ENCODE measurements at regions not wholly inside any gene's neighbourhood (a gene's known extent, or its start where the extent isn't known, plus 50 kb on each side); places are given as distances from the start of the nearest gene placed in this dataset.
"Not testable (repeated sequence)": the region's sequence is repeated elsewhere in the genome, so short reads cannot be mapped to it uniquely, and the experiment has no call there.

DNA sequence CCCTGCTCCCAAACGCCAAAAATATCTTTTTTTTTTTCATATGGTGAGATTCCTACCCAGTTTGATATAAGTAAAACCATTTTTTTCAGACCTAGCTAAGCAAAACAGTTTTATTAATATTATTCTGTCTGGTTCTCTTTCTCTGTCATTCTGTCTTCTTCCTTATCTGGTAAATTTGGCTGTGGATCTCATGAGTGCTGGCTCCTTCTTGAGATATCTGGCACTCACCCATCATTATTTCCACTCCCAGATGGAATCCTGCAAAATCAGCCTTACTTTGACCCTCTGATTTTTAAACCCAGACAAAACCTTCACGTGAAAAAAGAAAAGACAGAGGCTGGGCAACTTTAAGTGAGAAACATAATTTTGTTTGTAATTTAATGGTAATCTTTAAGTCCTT, 373.6 kb downstream of the NYAP2 start:
- DNase-seq, result no peak

DNA sequence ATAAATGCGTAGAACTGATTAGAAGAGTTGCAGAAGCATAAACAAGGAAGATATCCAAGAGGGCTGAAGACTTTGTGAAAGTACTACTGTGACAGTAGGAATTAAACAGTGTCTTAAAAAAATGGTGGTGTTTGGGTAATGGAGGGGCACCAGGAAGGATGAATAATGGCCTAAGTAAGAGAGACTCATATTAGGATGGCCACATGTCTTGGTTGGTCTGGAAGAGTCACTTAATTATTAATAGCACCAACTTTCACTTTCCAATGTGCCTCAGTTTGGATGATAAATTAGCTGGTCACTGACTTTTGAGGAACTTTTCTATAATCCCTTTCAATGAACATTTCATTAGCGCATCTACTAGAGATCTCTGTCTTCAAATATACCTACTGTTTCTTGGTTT, 372.2 kb downstream of the NYAP2 start:
- no peak for DNase-seq

DNA sequence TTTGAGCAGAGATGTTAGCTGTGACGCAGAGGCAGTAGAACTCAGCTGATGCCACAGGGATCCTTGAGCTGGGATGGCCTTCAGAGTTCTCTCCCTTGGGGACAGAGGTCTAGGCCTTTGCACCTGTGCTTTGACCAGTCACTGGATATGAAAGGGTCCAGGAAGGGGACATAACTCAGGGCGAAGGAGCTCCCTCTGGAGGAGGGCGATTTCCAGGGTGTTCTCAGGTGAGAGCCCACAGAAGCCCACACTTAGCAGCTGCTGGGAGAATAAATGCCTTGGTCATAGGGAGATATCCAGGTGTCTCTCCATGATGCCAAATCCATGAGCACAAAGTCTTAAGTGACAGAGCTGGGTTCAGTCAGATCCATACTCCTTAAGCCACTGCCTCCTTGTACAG, 369.2 kb downstream of the NYAP2 start:
- DNase-seq, result no peak

DNA sequence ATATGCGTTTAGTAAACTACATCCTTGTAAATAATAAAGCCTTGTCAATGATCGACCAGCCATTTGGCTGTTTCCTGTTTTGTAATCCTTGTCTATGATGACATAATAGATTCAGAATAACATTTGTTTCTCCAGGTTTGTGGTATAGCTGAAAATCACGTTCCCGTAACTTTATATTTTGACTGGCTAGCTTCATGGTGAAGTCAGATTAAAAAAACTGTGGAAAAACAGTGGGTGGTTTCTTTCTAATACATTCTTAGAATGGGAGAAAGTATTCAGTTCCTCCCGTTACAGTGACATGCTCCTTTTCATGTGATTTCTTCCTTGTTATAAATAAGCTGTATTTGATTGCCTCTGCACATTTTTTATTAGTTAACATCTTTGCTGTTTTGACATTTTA, 366.9 kb downstream of the NYAP2 start:
- DNase-seq, result no peak

DNA sequence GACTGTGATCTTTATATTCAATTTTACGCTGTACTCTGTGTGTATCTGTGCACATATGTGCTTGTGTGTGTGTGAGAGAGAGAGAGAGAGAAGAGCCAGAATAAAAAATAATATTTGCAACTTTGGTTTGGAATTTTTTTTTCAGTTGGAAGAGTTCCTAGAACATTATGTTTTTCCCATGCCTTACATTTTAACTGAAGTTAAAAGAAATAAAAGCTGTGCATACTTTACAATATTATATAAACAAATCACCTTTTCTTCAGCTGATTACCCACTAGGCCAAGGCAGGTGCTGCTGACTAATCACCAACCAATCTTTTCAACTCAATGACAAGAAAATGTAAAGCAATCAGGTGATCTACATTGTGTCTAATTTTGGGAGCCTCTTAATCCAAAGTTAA, 366.3 kb downstream of the NYAP2 start:
- DNase-seq, result no peak

DNA sequence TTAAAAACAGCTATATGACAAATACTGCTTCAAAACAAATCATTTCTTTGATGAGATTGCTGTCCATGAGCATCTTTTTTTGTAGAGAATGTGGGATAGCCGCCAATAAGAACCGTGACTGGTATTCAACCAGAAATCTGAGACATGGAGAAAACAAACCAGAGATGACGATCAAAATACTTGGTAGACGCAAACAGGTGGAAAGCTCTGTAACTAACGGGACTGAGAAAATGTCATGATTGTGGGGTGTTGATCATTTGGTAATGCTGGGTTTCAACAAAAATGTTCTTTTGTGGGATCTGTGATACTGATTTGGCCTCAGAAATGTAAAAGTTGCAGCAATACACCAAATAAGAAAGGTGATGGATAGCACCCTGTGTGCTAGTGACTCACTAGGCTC, 364.8 kb downstream of the NYAP2 start:
- DNase-seq, result no peak

DNA sequence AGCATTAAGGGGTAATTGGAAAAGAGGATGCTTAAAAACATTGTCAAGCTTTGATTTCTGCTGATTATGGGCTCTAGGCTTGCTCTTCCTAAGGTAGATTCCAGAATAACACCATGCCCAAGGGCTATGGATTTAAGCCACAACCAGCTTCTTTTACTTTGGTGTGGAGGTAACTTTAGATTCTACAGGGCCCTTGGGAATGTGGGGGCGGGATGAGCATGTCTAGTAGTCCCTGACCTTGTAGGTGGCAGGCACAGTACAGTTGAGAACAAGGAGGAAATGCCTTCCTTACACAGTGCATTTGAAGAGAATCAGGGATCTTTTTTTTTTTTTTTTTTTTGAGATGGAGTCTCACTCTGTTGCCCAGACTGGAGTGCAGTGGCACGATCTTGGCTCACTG, 364.2 kb downstream of the NYAP2 start:
- no peak for DNase-seq

DNA sequence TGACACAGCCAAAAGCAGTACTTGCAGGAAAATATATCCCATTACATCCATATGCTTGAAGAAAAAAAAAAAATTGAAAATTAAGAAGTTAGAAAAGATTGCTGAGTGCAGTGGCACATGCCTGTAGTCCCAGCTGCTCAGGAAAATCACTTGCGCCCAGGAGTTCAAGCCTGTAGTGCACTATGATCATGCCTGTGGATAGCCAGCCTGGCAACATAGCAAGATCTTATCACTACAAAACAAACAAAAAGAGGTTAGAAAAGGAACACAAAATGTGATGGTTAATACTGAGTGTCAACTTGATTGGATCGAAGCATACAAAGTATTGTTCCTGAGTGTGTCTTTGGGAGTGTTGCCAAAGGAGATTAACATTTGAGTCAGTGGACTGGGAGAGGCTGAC, 361.9 kb downstream of the NYAP2 start:
- DNase-seq, result no peak

DNA sequence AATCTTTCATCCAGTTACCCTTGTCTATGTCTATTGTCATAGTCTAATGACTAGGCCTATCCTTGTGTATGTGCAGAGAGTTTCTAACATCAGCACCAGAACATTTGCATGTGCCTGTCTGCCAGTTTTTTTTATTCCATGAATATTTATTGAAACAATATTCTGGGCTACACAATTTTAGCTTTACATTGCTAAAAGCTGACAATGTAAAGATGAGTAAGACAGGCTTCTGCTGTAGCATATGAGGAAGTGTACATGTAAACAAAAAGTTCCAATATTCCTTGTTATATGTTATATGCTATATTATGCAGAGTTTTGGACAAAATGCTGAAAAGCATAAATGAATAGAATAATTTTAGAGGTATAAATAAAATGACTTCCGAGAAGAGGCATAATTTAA, 357.7 kb downstream of the NYAP2 start:
- no peak for DNase-seq

DNA sequence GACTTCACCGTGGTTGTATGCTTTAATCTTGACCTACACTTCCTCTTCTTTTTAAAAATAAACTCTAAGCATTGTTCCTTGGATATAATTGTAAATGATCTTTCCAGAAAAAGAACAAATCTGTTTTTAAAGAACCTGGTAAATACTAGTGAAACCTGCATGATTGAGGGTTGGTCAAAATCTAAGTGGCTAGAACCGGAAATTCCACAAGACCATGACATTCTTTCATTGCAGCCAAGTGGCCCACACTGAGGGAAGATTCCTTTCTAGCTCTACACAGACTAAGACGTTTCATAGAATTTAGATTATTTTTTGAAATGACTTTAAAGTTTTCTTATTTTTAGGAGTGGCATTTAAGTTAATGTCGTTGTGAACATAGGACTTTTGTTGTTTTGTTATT, 356.7 kb downstream of the NYAP2 start:
- DNase-seq, result no peak

DNA sequence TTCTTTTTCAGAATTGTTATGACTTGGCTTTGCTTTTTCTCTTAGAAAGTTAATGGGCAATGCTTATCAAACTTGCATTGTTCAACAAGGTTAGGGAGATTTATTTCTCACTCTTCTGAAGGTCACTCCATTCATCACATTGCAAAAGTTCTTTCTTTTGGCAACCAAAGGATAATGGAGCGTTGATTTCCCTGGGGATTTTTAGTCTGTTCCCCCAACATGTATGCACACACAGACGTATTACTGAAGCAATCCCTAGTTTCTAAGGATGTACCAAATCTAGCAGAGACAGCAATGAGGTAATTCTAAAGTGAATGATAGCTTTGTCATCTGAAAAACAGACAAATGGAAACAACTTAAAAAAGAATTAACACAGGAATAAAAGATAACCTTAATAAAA, 349.1 kb downstream of the NYAP2 start:
- no peak for DNase-seq

DNA sequence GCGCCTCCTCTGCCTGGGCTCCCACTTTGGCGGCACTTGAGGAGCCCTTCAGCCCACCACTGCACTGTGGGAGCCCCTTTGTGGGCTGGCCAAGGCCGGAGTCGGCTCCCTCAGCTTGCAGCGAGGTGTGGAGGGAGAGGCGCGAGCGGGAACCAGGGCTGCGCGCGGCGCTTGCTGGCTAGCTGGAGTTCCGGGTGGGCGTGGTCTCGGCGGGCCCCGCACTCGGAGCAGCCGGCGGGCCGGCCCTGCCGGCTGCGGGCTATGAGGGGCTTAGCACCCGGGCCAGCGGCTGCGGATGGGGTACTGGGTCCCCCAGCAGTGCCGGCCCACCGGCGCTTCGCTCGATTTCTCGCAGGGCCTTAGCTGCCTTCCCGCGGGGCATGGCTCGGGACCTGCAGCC, 344.5 kb downstream of the NYAP2 start:
- not testable (repeated sequence) for DNase-seq

DNA sequence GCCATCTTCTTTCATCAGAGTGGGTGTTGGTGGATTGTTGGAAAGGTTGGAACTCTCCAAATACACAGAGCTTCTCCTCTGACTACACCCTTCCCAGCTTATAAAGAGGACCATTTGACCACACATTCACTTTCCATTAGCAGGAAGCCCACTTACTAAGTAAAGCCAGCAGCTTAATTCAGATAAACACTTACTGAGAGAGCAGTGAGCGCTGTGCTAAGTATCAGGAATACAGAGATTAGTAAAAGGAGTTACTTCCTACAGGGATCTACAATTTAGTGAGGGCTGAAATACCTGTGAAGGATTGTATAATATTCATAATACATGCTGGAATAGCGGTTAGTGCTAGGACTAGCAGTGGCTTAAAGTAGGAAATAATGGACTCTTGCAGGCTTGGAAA, 343.0 kb downstream of the NYAP2 start:
- DNase-seq, result no peak

DNA sequence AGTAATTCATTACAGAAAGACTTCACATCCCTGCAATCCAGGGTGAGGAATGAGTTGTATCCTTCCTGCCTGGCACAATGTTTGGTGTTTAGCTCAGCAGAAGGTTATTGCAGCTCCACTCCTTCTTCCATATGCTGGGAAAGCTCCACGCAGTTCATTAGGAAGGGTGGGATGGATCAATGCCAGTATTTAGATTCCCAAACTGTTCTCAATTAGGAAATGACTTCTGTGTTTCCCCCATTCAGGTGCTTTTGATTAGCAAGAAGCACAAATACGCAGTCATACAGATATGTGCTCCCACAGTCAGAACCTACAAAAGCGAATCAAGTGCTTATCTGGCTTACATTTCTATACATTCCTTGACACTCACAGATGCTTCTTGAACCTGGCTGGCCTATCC, 340.6 kb downstream of the NYAP2 start:
- no peak for DNase-seq

DNA sequence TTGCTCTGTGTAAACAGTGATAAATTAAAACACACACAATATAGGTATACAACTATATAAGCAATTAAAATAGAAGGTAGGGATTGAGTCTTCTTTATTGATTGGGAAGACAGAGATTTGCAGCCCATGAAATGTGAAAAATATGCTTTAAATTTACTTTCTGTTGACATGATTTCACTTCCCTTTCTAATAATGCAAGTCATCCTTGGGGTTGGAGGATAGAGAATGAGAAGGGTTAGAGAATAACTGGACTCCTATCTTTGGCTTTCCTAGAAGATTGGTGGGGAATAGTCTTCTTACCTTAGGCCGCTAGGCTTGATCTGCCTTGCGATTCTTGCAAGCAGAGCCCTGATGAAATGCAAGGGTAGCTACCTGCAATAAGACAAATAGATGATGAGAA, 339.8 kb downstream of the NYAP2 start:
- DNase-seq, result no peak

DNA sequence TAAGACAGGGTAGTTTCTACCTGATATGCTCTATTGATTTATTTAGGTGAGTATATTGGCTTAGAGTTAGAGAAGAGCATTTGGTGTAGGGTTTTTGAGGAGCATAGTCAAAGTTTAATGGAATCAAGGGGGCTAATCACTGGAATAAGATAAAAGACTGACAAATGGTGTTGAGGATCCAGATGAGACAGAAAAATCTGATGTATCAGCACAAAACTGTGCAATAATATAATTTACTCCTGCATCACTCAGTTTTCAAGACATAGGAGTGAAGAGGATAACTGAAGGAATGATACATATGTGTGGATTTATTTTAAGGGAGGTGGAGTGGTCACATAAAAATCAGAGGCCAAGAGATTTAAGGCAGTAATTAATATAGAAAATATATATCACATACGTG, 339.2 kb downstream of the NYAP2 start:
- no peak for DNase-seq

DNA sequence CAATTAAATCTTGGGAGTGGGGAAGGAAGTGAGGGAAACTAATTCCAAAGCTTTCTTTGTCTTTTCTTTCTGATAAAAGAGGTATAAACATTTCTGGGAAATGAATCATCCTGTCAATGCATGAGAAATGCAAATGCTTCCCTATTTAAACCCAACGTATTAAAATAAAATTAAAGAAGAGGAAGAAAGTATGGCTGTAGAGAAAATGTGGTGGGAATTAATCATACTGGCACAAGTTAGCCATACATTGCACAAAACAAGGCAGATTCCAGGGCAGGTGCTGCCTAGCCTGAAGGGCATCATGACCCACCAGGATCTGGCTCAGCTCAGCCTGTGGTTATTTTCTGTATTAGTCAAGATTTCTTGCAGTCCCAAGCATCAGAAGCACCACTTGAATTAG, 338.0 kb downstream of the NYAP2 start:
- DNase-seq, result no peak

DNA sequence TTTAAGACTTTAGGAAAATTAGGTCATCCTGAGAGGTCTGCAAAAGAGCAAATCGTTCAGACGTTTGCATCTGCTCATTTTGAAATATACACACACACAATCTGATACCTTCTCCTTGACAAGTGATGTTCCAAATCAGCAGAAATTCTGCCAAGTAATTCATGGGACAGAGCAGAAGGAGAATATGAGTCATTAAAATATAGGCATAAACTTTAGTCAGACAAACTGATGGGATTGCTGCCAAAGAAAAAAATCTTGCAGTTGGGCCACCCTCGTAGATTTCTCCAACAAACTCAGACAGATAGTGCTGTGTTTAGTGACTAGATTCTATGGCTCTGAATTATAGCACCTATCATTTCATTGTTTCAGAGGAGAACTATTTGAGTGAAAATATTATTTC, 336.3 kb downstream of the NYAP2 start:
- no peak for DNase-seq

DNA sequence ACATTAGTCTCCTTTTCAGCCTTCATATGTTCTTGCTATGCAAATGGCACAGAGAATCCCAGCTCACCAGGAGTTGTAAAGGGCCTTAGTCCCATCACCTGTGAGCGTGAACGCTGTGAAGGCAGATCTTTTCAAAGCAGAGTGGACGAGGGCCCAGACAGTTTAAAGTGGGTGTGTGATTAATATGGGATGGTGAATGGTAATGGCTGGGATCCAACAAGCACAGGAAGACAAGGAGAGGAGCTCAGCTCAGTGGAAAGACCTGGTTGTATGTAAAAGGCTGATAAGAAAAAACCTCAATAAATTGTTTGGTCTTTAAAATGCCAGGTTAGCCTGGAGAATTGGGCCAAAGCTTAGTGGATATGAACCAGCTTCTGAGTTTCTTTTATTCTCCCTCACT, 326.2 kb downstream of the NYAP2 start:
- DNase-seq, result no peak
